Gastroesophageal sphincter (tissue), 4 donors: ENCODE measurements at regions not wholly inside any gene's neighbourhood (a gene's known extent, or its start where the extent isn't known, plus 50 kb on each side); places are given as distances from the start of the nearest gene placed in this dataset.
"Not testable (repeated sequence)": the region's sequence is repeated elsewhere in the genome, so short reads cannot be mapped to it uniquely, and the experiment has no call there.

Experiments used
- ATAC-seq: fragments of 150-250 bp; one replicate; pipeline ENCODE4 v1.9.1; 2016; ENCODE audit warnings: mild to moderate bottlenecking, moderate library complexity
- H3K27ac ChIP-seq, 4 donors: fragments of 200-600 bp; sonication (generic) in 3 of 4; 1 replicate in 3 of 4; 2 replicates in 1 of 4; pipeline ENCODE4 v1.5.1; 2016 to 2019
- H3K27me3 ChIP-seq: fragments of 200-600 bp; sonication (generic); one replicate; pipeline ENCODE4 v1.5.1; 2019
- H3K36me3 ChIP-seq, 2 donors: fragments of 200-600 bp; sonication (generic); one replicate each; pipeline ENCODE4 v1.5.1; 2019; ENCODE audit warnings: control low read depth in 1 of 2
- H3K4me1 ChIP-seq, 3 donors: fragments of 200-600 bp; sonication (generic); 1 replicate in 2 of 3; 2 replicates in 1 of 3; pipeline ENCODE4 v1.5.1; 2016 to 2019; ENCODE audit warnings: control low read depth in 2 of 3
- H3K4me3 ChIP-seq, 2 donors: fragments of 200-600 bp; sonication (generic); one replicate each; pipeline ENCODE4 v1.5.1; 2019; ENCODE audit warnings: mild to moderate bottlenecking in 1 of 2, moderate library complexity in 1 of 2
- H3K9me3 ChIP-seq, 3 donors: fragments of 200-600 bp; sonication (generic); one replicate each; pipeline ENCODE4 v1.5.1; 2017 to 2019; ENCODE audit warnings: control low read depth in 2 of 3
- EP300 ChIP-seq: sonication (generic); formaldehyde crosslinking; IDR thresholded peaks from one replicate; pipeline ENCODE4 v1.6.1; 2017; ENCODE audit warnings: antibody characterized with exemption, mild to moderate bottlenecking
- POLR2A ChIP-seq, 2 donors: fragments of 450-650 bp; IDR thresholded peaks; one replicate each; pipeline ENCODE4 v1.6.1; 2017; ENCODE audit warnings: antibody characterized with exemption in 2 of 2, mild to moderate bottlenecking in 2 of 2, moderate library complexity in 1 of 2
- POLR2AphosphoS5 ChIP-seq: sonication (generic); formaldehyde crosslinking; IDR thresholded peaks from one replicate; pipeline ENCODE4 v1.6.1; 2017; ENCODE audit warnings: antibody characterized with exemption
- WGBS, 2 donors: methylation state at CpG; one replicate each; pipeline ENCODE4 v1.1.5; 2018; ENCODE audit warnings: low coverage in 1 of 2; 5-methylcytosine and 5-hydroxymethylcytosine counted together
- TF ChIP-seq, protein P1 (sequence below), 4 experiments: fragments of 200-600 bp in 2 of 4; fragments of 450-650 bp in 2 of 4; sonication (generic) in 1 of 4; IDR thresholded peaks; one replicate each; pipeline ENCODE4 v1.5.1; 2017 to 2019; ENCODE audit warnings: antibody characterized with exemption in 4 of 4, mild to moderate bottlenecking in 2 of 4, moderate library complexity in 2 of 4

- H3K36me3 ChIP-seq: no peaks in the 10 kb centered on the region
- no peak overlapping the region for H3K27ac ChIP-seq
- no peak overlapping the region for H3K4me3 ChIP-seq
- H3K4me1 ChIP-seq: no peaks in the 10 kb centered on the region
- H3K9me3 ChIP-seq: no peaks in the 10 kb centered on the region
- WGBS, 2 donors: 50 to 94% methylated on average over 2 of the region's 2 CpGs
- no peaks in the 10 kb centered on the region for H3K27me3 ChIP-seq
- TF ChIP-seq POLR2AphosphoS5: no peak
- TF ChIP-seq EP300: no peak
- TF ChIP-seq POLR2A (IDR thresholded peaks at IDR 0.05): no peak
- TF ChIP-seq, protein P1, sequence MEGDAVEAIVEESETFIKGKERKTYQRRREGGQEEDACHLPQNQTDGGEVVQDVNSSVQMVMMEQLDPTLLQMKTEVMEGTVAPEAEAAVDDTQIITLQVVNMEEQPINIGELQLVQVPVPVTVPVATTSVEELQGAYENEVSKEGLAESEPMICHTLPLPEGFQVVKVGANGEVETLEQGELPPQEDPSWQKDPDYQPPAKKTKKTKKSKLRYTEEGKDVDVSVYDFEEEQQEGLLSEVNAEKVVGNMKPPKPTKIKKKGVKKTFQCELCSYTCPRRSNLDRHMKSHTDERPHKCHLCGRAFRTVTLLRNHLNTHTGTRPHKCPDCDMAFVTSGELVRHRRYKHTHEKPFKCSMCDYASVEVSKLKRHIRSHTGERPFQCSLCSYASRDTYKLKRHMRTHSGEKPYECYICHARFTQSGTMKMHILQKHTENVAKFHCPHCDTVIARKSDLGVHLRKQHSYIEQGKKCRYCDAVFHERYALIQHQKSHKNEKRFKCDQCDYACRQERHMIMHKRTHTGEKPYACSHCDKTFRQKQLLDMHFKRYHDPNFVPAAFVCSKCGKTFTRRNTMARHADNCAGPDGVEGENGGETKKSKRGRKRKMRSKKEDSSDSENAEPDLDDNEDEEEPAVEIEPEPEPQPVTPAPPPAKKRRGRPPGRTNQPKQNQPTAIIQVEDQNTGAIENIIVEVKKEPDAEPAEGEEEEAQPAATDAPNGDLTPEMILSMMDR (IDR thresholded peaks at IDR 0.05): no peak
- ATAC-seq: no peak
Measured at GRCh38 chrX:35439692-35440091, 358.4 kb upstream of the MAGEB16 start.

DNA sequence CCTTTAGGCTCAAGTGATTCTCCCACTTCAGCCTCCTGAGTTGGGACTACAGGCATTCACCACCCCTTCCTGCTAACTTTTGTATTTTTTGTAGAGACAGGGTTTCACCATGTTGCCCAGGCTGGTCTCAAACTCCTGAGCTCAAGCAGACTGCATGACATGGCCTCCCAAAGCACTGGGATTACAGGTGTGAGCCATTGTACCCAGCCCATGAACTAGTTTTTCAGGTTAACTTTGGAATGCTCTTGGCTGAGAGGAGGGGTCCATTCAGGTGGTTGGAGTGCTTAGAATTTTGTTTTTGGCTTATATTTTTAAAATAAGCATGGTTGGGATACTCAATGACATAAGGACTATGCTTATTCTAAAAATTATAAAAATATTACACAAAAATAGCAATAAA is 355.7 kb upstream of the MAGEB16 start:
- Histone ChIP-seq H3K27ac (no peak overlapping the region), H3K36me3 (no peaks in the 10 kb centered on the region), H3K4me3 (no peak overlapping the region), H3K4me1 (no peaks in the 10 kb centered on the region), H3K27me3 (no peaks in the 10 kb centered on the region), H3K9me3 (no peaks in the 10 kb centered on the region)
- no peak for ATAC-seq
- TF ChIP-seq EP300 (no peak), POLR2AphosphoS5 (no peak), POLR2A (IDR thresholded peaks at IDR 0.05) (no peak)
- TF ChIP-seq, protein P1 (IDR thresholded peaks at IDR 0.05): no peak

- not testable (repeated sequence) for ATAC-seq, H3K27ac ChIP-seq
- WGBS, 2 donors: 25 to 46% methylated on average over 2 of the region's 3 CpGs
Measured at GRCh38 chrX:35443091-35443582, 355.0 kb upstream of the MAGEB16 start.

GRCh38 chrX:35444671-35445355 is 353.3 kb upstream of the MAGEB16 start:
- Histone ChIP-seq H3K27ac (no peak overlapping the region), H3K27me3 (no peaks in the 10 kb centered on the region), H3K4me1 (no peaks in the 10 kb centered on the region), H3K36me3 (no peaks in the 10 kb centered on the region), H3K4me3 (no peak overlapping the region), H3K9me3 (no peaks in the 10 kb centered on the region)
- TF ChIP-seq POLR2A (IDR thresholded peaks at IDR 0.05) (no peak), POLR2AphosphoS5 (no peak), EP300 (no peak)
- TF ChIP-seq, protein P1 (IDR thresholded peaks at IDR 0.05): no peak
- no peak for ATAC-seq
- WGBS, 2 donors: 83 to 88% methylated on average over 2 of the region's 2 CpGs

More at GRCh38 chrX:35443091-35443582, 355.0 kb upstream of the MAGEB16 start:
- H3K9me3 ChIP-seq, H3K27me3 ChIP-seq, H3K4me1 ChIP-seq, H3K36me3 ChIP-seq, H3K4me3 ChIP-seq: not testable (repeated sequence)

- Histone ChIP-seq H3K27me3 (no peaks in the 10 kb centered on the region), H3K27ac (no peak overlapping the region), H3K4me3 (no peak overlapping the region), H3K9me3 (no peaks in the 10 kb centered on the region), H3K4me1 (no peaks in the 10 kb centered on the region), H3K36me3 (no peaks in the 10 kb centered on the region)
- WGBS, 2 donors: 84 to 88% methylated on average over 3 of the region's 3 CpGs
- TF ChIP-seq EP300 (no peak), POLR2A (IDR thresholded peaks at IDR 0.05) (no peak), POLR2AphosphoS5 (no peak)
- TF ChIP-seq, protein P1 (IDR thresholded peaks at IDR 0.05): no peak
- ATAC-seq: no peak
Measured at GRCh38 chrX:35445912-35446311, 352.2 kb upstream of the MAGEB16 start.
